DMS 273 (cell line): ENCODE measurements at regions not wholly inside any gene's neighbourhood (a gene's known extent, or its start where the extent isn't known, plus 50 kb on each side); places are given as distances from the start of the nearest gene placed in this dataset.
A peak's percentile ranks its signal among the peaks of the same experiment; 100 is the strongest.

Source experiments
- DNase-seq: peaks from one replicate; lab custom pipeline; 2025; ENCODE audit not compliant: unreplicated experiment; lab: John Stamatoyannopoulos, UW

DNA sequence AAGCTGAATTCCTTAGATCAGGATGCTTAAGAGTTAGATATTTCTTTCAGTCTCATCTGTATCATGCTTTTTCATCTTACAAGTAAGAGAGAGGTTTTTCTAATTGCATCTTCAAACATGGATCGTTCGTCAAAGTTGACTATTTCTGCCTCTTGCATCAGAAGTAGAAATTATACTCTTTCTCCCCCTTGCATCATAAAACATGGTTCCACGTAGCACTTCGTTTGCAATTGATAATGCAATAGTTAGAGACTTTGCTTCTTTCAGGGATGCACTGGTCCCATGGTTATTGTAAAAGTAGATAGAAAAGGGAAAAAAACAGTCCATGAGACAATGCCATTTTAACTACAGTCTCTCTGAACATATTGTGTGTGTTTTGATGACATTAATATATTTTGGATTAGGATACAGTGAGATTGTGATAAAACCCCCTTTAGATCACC, 75.1 kb upstream of the PARD3B start:
- DNase-seq = no peak

DNA sequence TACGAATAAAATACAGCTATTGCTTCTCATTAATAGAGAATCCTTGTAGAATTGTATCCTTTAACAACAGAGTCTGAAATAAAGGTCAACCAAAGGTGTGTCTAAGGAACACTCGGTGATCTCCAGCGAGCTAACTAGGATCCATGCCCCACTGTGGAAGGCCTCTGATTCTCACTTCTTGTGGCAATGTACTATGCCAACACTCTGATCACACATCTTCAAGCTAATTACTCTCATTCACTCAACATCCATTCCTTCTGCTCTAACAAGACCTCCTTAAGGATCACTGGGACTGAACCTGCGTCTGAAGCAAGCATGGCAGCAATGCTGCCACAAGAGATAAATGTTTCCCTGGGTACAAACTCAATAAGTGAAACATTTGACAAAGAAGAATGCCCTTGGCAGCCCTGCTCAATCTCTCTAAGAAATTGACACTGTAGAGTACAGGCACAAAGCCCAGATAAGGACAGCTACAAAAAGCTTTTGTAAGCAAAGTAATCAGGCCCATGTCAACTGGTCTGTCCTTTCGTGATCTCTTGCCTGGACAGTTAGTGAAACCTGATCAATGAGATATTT, 74.6 kb upstream of the PARD3B start:
- DNase-seq = no peak

DNA sequence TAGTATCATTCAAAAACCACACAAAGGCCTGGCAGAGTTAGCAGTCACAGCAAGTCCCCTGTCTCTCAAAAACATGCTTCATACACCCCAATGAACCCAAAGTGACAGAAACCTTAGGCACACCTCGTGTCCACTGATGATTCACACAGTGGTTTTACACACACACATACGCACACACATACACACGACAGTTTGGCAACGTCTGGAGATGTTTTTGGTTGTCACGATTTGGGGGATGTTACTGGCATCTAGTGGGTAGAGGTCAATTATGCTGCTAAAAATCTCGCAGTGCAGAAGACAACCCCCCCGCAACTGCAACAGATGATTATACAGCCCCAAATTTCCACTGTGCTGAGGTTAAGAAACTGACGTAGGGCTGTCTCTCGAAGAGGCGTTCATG, 72.9 kb upstream of the PARD3B start:
- DNase-seq = no peak

DNA sequence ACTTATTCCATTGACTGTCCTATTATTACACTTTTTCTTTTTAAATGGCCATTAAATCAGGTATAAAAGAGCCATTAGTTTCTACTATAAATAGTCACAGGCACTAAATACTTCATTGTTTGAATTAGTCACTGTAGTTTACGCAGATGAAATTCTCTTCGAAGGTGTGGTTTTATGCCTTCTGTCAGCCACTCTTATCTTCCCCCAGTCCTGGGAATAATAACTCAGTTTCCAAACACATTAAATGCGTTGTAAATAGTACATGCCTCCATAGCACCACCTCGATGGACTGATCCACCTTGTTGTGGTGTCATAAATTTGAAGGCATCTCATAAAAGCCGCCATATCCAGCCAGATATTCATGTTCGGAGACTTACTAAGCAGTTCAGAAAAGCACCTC, 72.1 kb upstream of the PARD3B start:
- no peak for DNase-seq

DNA sequence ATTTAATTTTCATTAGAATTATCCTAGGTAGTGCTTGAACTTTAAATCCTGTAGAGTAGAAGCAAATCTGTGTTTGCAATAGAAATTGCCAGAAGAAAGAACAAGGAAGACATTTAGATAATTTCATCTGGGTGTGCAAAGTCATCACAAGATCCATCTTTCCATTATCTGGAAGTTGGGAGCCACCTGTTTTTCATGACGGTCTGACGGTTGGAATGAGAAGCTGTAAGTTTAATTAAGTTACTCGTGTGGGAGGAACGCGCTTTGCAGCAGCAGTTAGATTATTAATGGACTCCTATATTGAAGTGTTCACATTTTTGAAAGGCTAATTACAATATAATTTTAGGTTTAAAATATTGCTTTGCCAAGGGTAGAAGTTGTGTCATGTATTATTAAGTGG, 69.9 kb upstream of the PARD3B start:
- no peak for DNase-seq

DNA sequence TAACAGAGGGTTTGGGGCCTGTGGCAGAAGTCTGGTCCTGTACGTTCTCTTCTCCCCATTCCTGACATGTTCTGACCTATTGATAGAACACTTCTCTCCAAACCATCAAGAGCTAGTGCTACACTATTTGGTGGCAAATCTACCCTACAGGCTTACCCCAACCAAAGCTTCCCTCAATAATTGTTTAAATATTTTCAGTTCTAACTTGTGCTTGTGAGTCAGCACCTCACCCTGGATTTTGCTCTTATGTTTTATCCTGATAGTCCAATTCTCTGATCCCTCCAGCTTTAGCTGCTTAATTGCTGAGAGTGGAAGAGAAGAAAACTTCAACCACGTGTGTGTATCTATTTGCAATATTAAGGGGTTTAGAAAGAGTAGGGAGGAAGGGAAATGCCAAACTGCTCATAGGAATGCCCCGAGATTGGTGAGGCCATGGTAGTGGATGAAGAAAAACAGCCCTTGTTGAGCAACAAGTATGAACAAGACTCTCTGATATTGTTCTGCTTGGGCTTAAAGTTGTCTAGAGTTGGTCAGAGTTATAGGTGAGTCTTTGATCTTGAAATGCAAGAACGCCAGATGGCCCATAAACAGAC, 67.8 kb upstream of the PARD3B start:
- DNase-seq = no peak

DNA sequence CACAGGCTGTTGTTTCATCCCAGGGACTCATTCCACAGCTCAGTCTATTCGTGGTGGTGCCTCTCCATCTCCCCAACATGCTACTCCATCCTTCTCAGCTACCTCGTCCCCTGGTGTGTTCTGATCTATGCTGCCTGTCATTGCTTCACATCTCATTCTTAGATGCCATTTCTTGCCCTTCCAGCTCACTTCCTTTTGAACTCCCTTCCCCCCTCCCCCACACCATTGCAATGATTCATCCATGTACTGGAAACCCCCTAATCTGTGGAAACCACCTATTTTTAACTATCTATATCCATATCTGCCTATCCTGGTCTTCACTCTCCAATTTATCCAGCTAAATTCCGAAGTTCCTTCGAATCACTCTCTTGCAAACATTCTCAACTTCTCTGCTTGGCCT, 65.7 kb upstream of the PARD3B start:
- DNase-seq = no peak

DNA sequence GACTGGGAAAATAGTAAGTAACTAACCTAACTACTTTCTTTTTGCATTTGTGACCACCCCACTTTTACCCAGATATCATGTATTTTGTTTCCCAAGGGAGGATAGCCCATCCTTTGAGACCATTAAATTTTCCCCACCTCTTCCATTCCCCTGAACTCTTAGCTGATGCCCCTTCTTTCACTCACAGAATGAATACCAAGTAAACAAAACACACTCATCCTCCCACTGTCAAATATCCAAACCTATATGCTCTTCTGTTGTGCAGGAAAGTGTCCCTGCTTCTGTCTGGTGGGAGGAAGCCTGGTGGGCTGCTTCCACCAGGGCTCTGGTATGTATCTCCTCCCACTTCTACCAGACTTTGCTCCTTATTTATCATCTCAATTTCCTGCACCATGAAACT, 64.6 kb upstream of the PARD3B start:
- DNase-seq = no peak

DNA sequence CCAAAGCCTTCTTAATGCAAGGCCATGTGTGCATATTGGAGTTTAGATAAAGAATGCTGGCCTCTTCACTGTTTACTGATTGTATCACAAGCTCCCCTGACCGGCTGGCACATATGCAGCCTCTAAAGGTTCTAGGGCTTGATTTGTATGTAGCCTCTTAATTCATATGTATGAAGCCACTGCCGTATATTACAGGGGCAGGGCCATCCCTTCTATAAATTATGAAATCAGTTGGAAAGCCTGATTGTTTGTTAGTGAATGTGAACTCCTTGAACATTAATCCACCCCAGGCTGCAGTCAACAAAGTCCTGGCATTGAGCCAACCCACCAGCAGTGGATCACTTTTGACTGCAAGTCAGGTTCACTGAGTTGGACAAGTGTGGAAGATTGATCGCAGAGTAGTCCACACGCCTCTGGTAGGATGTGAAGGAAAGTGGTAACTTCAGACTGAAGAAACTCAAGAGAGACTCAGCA, 61.6 kb upstream of the PARD3B start:
- DNase-seq = peak; percentile 42

DNA sequence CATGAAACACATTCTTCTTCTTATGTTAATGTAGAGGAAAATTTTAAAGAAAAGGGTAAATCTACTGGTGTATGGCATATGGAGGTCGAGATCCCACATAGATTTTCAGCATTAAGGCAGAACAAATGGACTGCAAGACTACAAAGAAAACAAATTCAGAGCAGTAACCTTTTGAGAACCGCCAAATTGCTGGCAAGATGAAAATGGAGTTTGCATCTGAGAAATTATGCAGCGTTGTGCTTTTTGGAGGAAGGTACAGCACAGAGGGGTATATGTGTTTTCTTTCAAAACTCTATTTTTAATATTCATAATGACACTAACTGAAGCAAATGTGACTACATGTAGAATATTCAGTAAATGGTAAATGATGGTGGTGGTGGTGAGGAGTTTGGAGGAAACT, 59.0 kb upstream of the PARD3B start:
- no peak for DNase-seq

DNA sequence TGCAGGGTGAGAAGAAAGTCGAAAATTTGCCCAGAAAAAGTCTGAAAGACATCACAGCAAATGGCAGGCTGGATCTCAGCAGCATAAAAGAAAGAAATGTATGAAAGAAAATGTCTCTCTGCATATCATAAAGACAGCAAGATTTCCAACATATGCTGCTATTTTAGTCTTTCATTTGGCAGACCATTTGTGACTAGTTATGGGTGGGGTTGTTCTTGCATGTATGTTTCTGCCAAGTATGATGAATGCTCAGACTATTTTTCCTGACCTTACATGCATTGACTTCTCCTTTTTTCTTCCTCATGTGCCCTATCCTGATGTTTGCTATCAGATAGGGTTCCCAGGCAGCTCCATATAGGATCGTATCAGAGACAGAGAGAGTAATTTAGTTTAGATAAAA, 58.5 kb upstream of the PARD3B start:
- no peak for DNase-seq

DNA sequence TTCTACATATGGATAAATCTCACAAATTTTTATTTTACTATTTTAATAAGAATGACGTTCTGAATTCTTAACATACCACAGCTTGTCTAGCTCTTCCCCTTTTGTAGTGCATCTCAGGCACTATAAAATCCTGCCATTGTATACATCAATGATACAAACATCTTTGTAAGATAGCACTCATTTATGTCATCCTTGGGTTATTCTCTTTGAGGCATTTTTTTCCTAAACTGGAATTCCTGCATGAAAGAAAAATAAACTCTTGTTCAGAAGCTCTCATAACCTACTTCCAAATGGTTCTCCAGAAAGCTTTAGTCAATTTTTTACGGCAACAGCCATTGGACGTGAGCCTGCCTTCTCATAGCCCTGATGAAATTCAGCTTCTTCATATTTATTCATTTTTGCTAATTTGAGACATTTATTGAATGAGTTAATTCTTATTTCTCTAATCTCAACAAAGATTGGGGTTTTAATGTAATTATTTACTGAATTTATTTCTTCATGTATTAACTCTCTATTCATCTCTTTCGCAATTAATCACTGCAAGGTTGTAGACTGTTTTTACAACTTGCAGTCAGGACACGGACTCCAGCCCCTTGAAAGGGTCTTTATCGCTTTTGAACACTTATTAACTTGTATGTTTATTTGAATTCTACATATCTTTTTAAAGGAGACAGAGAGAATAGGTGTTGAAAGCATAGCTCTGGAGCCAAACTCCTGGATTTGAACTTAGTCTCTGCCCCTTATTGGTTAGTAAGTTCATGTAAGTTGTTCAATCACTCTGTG, 57.6 kb upstream of the PARD3B start:
- DNase-seq = no peak

DNA sequence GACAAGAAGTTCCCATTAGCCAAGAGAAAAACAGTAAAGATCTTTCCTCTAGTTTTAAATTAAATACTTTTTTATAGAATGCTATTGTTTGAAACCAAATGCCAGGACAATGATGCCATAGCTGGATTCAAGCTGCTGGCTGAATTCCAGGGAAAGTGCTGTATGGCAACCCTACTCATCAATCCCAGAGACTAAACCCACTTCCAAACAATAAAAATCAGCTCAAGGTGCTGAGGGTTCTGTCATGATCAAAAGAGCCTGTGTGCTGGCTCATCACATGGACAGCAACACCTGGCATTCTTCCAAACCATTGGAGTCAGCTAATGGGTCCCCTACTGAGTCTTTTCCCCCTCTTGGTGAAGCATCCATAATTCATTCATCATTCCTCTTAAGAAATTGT, 53.7 kb upstream of the PARD3B start:
- DNase-seq = peak; percentile 5

DNA sequence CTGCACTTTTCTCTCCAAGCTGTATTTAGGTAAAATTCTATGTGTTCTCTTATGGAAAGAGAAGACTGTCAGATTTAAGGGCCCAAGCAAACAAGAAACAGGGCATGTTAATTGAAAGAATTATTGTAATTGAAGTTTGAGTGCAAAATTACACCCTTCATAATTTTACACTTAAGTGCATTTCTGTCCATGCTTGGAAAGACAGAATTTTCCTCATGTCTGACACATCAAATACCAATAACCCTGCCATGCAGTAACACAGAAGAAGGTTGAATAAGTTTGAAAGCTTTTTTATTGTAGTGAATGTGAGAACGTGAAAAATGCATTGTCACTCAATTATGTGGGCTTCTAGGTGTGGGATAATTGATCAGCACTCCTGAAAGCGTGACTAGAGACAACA, 52.9 kb upstream of the PARD3B start:
- no peak for DNase-seq

DNA sequence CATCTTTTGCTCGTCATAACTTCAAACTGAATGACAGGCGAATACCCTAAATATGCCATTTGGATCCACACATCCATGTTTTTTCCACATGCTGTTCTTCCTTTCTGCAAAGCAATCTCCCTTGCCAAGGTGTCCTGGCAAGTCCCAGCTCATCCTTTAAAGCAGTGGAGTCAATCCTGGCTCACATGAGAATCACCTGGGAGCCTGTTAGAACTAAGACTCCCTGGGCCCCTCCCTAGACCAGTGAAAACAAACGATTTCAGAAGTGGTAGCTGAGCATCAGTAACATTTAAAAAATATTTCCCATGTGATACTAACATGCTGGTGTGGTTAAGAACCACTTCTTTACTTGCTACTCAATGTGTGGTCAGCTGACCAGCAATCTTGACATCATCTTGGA, 50.6 kb upstream of the PARD3B start:
- DNase-seq = no peak

DNA sequence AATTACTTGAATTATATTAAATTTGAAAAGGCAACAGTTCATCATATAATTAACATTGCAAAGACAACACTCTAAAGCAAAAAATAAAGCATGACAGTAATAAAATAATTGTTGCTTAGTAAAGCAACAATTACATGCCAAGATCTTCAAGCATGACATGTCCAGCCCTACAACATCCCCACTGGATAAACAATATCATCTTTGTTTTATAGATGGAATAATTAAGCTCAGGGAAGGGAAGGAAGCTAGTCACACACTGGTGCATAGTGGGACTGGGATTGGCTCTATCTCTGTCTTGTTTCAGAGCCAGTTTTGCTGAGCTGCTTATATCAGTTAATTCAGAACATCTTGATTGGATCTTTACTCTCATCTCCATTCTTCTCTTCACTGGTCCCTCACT, 49.9 kb upstream of the PARD3B start:
- no peak for DNase-seq
